Prostate gland (tissue), 2 donors: ENCODE measurements at regions not wholly inside any gene's neighbourhood (a gene's known extent, or its start where the extent isn't known, plus 50 kb on each side); places are given as distances from the start of the nearest gene placed in this dataset.

Experiments
- POLR2A ChIP-seq: fragments of 450-650 bp; IDR thresholded peaks from one replicate; pipeline ENCODE4 v1.6.1; 2016; ENCODE audit warnings: antibody characterized with exemption, mild to moderate bottlenecking
- TF ChIP-seq, protein P1 (sequence below), 4 experiments: fragments of 200-600 bp in 2 of 4; fragments of 450-650 bp in 2 of 4; sonication (generic) in 2 of 4; IDR thresholded peaks; 1 replicate in 3 of 4; 2 replicates in 1 of 4; pipeline ENCODE4 v1.5.1; 2016 to 2019; ENCODE audit warnings: antibody characterized with exemption in 4 of 4, mild to moderate bottlenecking in 2 of 4, moderate library complexity in 2 of 4

DNA sequence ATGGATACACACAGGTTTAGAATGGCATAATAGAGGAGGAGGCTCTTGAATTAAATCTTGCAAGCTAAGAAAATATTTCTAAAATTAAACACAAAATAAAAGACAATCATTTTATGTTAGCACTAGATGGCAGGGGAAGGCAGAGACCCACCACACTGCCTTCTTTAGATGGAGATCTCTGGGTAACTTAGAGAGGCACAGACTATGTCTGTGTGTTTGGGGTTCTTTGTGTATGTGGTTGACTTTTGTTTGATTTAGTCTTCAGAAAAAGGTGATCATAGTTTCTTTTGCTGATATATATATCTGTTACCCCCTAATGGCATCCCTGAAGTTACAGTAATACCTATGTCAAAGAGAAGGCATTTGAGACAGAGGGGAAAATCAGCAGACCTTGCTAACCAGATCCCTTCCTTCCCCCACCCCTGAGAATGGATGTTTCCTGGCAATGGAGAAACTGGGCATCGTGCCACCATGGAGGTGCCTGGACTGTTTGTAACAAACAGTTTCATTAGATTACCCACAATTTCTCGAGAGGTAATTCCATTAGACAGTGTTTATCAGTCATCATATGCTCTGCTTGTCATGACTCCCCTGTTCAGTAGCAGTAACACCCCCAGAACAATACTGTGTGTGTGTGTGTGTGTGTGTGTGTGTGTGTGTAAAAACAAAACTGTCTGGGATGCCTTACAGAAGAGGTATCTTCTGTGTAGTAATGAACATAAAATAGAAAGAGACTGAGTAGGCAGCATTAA lies 228.3 kb upstream of the DEPDC1 start:
- TF ChIP-seq, protein P1, sequence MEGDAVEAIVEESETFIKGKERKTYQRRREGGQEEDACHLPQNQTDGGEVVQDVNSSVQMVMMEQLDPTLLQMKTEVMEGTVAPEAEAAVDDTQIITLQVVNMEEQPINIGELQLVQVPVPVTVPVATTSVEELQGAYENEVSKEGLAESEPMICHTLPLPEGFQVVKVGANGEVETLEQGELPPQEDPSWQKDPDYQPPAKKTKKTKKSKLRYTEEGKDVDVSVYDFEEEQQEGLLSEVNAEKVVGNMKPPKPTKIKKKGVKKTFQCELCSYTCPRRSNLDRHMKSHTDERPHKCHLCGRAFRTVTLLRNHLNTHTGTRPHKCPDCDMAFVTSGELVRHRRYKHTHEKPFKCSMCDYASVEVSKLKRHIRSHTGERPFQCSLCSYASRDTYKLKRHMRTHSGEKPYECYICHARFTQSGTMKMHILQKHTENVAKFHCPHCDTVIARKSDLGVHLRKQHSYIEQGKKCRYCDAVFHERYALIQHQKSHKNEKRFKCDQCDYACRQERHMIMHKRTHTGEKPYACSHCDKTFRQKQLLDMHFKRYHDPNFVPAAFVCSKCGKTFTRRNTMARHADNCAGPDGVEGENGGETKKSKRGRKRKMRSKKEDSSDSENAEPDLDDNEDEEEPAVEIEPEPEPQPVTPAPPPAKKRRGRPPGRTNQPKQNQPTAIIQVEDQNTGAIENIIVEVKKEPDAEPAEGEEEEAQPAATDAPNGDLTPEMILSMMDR (IDR thresholded peaks at IDR 0.05) = no peak
- no peak for TF ChIP-seq POLR2A
